ENCODE measurements at regions not wholly inside any gene's neighbourhood (a gene's known extent, or its start where the extent isn't known, plus 50 kb on each side); places are given as distances from the start of the nearest gene placed in this dataset.

- Histone ChIP-seq H3K27me3 (ENCODE audit: insufficient read depth in 3 of 3, low read length in 2 of 3) (no peaks in the 10 kb centered on the region), H3K4me3 (no peak overlapping the region), H3K36me3 (ENCODE audit: insufficient read depth in 1 of 2, low read depth in 1 of 2) (no peaks in the 10 kb centered on the region), H3K4me1 (no peaks in the 10 kb centered on the region), H3K27ac (no peak overlapping the region), H3K9me3 (no peaks in the 10 kb centered on the region)
- 33 to 79% (median 58%) methylated on average over 1 of the region's 1 CpG for WGBS, 3 donors
- intact Hi-C loops (cut with DNase I) = no loop called here
- DNase-seq (no peak), ATAC-seq (no peak)
- no peak for TF ChIP-seq CTCF (IDR thresholded peaks at IDR 0.05)
These were observed 824.7 kb upstream of the SLITRK5 start for GRCh38 chr13:86846501-86846900.

- Histone ChIP-seq H3K4me1 (no peaks in the 10 kb centered on the region), H3K27ac (no peak overlapping the region), H3K9me3 (no peaks in the 10 kb centered on the region), H3K27me3 (ENCODE audit: insufficient read depth in 3 of 3, low read length in 2 of 3) (no peaks in the 10 kb centered on the region), H3K4me3 (no peak overlapping the region), H3K36me3 (ENCODE audit: insufficient read depth in 1 of 2, low read depth in 1 of 2) (no peaks in the 10 kb centered on the region)
- intact Hi-C loops (cut with DNase I) = no loop called here
- no peak for TF ChIP-seq CTCF (IDR thresholded peaks at IDR 0.05)
- 89 to 96% (median 91%) methylated on average over 1 of the region's 1 CpG for WGBS, 3 donors
- DNase-seq (no peak), ATAC-seq (no peak)
These were observed 822.5 kb upstream of the SLITRK5 start for GRCh38 chr13:86848716-86849115.

- WGBS, 3 donors = 48 to 56% (median 48%) methylated on average over 8 of the region's 8 CpGs
- Histone ChIP-seq H3K27me3 (ENCODE audit: insufficient read depth in 3 of 3, low read length in 2 of 3) (no peaks in the 10 kb centered on the region), H3K27ac (no peak overlapping the region), H3K9me3 (no peaks in the 10 kb centered on the region), H3K4me1 (no peaks in the 10 kb centered on the region), H3K4me3 (no peak overlapping the region), H3K36me3 (ENCODE audit: insufficient read depth in 1 of 2, low read depth in 1 of 2) (no peaks in the 10 kb centered on the region)
- no peak for TF ChIP-seq CTCF (IDR thresholded peaks at IDR 0.05)
- DNase-seq (no peak), ATAC-seq (no peak)
- intact Hi-C loops (cut with DNase I) = no loop called here
These were observed 814.2 kb upstream of the SLITRK5 start for GRCh38 chr13:86856991-86857390.

GRCh38 chr13:86858216-86858615, 813.0 kb upstream of the SLITRK5 start:
- DNase-seq (no peak), ATAC-seq (no peak)
- no peaks in the 10 kb centered on the region for H3K4me1 ChIP-seq
- H3K9me3 ChIP-seq = no peaks in the 10 kb centered on the region
- H3K36me3 ChIP-seq (ENCODE audit: insufficient read depth in 1 of 2, low read depth in 1 of 2) = no peaks in the 10 kb centered on the region
- H3K27me3 ChIP-seq (ENCODE audit: insufficient read depth in 3 of 3, low read length in 2 of 3) = no peaks in the 10 kb centered on the region
- no peak overlapping the region for H3K4me3 ChIP-seq
- intact Hi-C loops (cut with DNase I) = no loop called here
- TF ChIP-seq CTCF (IDR thresholded peaks at IDR 0.05) = no peak
- no peak overlapping the region for H3K27ac ChIP-seq

- Histone ChIP-seq H3K36me3 (ENCODE audit: insufficient read depth in 1 of 2, low read depth in 1 of 2) (no peaks in the 10 kb centered on the region), H3K27ac (no peak overlapping the region), H3K27me3 (ENCODE audit: insufficient read depth in 3 of 3, low read length in 2 of 3) (no peaks in the 10 kb centered on the region), H3K4me3 (no peak overlapping the region), H3K9me3 (no peaks in the 10 kb centered on the region), H3K4me1 (no peaks in the 10 kb centered on the region)
- DNase-seq (no peak), ATAC-seq (no peak)
- intact Hi-C loops (cut with DNase I) = no loop called here
- no peak for TF ChIP-seq CTCF (IDR thresholded peaks at IDR 0.05)
These were observed 809.0 kb upstream of the SLITRK5 start for GRCh38 chr13:86862137-86862536.
